ENCODE measurements at regions not wholly inside any gene's neighbourhood (a gene's known extent, or its start where the extent isn't known, plus 50 kb on each side); places are given as distances from the start of the nearest gene placed in this dataset.
"Not testable (repeated sequence)": the region's sequence is repeated elsewhere in the genome, so short reads cannot be mapped to it uniquely, and the experiment has no call there.

GRCh38 chr2:199216253-199216652 is 241.5 kb downstream of the SATB2 start:
- DNase-seq (ENCODE audit: low read depth in 2 of 2), result no peak

- DNase-seq (ENCODE audit: low read depth in 2 of 2), result no peak
These were observed 250.7 kb downstream of the SATB2 start for GRCh38 chr2:199207011-199207410.

DNA sequence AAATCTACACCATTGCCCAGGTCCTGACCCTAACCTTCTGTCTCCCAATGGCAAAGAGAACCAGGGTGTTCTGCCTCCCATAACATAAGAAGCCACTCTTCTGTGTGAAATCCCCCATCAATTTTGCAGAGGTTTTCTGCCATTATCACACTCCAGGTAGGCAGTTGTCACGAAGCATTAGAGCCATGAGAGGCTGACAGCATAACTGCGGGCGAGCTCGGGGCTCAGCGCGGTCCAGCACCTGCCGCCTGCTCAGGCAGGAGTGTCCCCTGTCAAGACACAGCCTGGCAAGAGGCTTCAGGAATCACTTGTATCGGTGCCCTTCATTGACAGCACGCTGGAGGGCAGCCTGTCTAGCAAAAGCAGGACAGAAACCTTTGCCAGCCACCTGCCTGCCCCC is 251.2 kb downstream of the SATB2 start:
- no peak for DNase-seq (ENCODE audit: low read depth in 2 of 2)

- DNase-seq (ENCODE audit: low read depth in 2 of 2), result no peak
These were observed 254.8 kb downstream of the SATB2 start for GRCh38 chr2:199202964-199203363.

GRCh38 chr2:199201539-199201938 is 256.2 kb downstream of the SATB2 start:
- DNase-seq (ENCODE audit: low read depth in 2 of 2), result no peak

GRCh38 chr2:199199797-199200196 is 257.9 kb downstream of the SATB2 start:
- DNase-seq (ENCODE audit: low read depth in 2 of 2), result no peak

- no peak for DNase-seq (ENCODE audit: low read depth in 2 of 2)
These were observed 260.3 kb downstream of the SATB2 start for GRCh38 chr2:199197448-199197847.

DNA sequence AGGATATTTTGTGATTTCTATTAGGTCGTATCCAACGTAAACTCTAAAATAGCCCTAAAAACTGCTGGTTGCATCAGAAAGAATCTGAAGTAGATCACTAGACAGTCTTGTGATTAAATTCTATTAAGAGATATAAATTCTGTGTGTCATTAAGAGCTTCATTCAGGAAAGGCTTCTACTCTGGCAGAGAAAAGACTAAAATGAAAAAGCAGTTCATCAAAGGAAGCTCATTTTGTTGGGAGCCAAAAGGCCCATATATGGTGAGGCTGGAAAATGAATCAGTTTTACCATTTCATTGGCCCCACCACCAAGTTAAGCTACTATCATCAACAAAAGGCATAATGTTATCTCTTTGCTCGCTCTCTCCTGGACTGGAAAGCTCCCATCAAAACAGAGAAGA is 261.1 kb downstream of the SATB2 start:
- no peak for DNase-seq (ENCODE audit: low read depth in 2 of 2)

DNA sequence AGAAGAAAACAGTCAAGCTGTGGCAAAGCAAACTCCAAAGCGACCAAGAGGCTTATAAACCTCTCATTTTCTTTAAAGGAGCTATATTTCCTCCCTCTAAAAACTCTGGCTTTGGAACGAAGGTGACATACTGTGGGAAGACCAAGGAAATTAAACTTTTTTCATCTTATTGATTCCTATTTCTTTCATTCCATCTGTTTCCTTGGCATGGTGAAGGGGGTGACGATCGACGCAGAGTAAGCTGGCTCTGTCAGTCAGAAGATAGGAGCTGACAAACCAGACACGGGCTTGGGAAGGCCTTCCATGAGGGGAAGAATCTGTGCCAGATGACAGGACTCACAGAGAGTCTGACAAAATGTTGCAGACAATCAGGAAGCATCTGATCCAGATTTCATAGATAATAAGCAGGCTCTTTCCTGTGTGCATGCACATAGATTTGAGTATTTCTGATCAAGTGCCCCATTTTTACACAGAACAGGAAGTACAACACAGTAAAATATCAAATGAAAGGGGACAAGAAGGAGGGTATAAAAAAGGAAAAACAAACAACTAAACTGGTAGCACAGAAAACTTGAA is 261.7 kb downstream of the SATB2 start:
- no peak for DNase-seq (ENCODE audit: low read depth in 2 of 2)

DNA sequence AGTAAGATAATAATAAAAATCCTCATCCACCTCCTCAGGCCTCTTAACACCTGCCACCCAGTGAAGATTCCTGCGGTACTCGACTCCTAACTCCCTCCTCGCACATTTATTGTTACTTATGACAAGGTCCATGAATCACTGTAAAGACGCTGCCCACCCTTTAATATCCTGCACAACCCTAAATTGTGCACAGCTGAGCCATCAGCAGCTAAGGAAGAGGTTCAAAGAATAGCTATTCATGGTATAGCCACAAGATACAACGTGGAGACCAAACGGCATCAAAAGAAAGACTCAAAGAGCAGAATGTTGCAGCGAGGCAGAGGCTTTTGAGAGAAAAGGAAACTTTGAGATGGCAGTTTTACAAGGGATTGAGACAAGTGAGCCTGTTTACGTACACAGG is 266.3 kb downstream of the SATB2 start:
- no peak for DNase-seq (ENCODE audit: low read depth in 2 of 2)

DNA sequence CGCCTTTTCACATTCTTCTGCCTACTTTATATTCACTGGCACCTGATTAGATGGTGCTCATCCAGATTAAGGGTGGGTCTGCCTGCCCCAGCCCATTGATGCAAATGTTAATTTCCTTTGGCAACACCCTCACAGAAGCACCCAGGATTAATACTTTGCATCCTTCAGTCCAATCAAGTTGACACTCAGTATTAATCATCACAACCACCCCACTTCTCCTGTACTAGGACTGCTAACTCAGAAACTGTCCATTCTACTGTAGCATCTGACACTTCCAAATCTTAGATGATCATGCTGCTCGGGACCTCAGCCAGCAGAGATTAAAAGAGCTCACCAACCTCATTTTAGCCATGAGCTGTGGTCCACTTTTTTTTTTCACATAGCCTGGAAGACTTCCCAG is 268.5 kb downstream of the SATB2 start:
- no peak for DNase-seq (ENCODE audit: low read depth in 2 of 2)

DNA sequence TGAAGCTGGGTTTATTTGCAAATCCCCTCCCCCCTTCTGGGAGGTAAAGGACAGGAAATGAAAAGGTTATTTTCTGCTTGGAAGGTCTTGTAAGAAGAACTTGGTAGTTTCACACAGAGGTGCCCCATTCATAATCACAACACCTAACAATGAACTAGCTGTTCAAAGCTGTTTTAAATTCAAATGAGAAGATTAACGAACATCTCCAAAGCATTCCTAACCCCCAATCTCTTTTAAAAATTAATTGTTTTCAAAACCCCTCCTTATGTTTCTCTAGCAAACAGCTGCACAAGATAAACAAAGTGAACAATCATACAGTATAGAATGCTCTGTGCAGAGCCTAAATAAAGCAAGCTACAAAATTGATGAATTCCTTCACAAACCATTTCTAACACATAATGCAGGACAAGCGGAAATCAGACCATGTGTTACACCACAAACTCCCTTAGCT is 271.4 kb downstream of the SATB2 start:
- DNase-seq (ENCODE audit: low read depth in 2 of 2), result no peak

DNA sequence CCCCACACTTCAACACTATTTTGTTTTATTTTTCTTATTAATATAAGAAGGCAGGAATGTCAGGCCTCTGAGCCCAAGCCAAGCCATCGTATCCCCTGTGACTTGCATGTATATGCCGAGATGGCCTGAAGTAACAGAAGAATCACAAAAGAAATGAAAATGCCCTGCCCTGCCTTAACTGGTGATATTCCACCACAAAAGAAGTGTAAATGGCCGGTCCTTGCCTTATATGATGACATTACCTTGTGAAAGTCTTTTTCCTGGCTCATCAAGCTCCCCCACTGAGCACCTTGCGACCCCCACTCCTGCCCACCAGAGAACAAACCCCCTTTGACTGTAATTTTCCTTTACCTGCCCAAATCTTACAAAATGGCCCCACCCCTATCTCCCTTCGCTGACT is 272.6 kb downstream of the SATB2 start:
- DNase-seq (ENCODE audit: low read depth in 2 of 2), result not testable (repeated sequence)

DNA sequence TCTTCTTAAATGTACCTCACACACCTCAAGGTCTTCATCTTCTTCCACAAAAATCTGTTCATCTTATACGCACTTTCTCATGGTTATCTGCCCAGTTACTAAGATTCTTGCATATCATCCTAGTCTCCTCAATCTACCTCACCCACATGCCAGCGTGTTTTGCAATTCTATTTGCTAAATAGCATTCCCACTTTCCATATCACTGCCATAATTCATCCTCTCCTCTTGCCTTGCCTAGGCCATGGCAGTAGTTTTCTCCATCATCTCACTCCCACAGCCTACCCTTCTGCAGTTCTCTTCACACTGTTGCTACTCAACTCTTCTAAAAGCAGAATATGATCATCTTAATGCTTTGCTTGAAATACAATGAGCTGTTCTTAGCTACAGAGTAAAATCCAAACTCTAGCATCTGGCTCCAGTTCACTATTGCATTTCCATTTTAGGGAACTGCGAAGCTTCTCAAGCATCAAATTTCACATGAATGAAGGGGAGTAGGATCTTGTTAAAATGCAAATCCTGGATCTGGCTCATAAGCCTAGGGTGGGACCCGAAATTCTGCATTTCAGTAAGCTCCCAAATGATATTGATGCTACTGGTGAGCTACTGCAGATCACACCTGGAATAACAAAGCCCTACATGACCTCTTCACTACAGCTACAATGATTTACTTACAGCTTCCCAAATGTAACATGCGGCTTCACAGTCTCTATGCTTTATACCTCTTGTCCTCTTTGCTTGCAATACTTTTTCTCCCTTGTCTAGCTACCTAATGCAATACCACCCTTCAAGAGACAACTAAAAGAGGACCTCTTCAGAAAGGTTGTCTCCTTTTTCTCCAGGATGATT is 293.9 kb downstream of the SATB2 start:
- DNase-seq (ENCODE audit: low read depth in 2 of 2), result no peak

DNA sequence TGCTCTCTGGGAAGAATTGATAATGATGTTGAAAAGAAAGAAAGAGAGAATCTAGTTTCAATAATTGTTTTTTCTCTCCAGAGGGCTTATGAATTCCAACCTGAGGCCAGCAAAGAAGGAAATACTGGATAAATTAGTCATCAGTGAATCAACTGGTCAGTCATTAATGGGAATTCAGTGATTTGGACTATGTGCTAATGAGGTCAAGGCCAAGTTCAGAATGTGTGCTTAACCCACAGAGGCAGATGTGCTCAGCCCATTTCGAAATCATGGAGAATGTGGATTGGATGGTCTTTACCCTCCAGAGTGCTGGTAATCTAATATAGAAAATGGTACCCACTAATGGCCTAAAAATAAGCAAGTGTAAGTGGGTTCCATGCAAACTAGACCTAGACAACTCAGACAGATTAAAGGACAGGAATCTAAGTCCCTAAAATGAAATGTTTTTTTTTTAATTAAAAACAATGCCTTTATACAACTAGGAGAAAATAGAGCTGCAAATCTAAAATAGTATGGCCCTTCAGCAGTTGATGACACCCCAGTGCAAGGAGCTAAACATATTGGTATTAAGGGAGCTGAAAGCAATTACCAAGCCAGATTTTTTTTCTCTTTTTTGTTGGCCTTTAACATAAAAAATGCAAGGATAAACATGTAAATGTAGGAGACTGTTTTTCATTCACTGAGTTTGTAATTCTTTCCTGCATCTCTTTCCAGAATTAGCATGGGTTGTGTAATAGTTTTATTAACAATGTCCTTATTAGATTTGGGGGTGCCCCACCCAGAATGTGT is 296.9 kb downstream of the SATB2 start:
- DNase-seq (ENCODE audit: low read depth in 2 of 2), result no peak

DNA sequence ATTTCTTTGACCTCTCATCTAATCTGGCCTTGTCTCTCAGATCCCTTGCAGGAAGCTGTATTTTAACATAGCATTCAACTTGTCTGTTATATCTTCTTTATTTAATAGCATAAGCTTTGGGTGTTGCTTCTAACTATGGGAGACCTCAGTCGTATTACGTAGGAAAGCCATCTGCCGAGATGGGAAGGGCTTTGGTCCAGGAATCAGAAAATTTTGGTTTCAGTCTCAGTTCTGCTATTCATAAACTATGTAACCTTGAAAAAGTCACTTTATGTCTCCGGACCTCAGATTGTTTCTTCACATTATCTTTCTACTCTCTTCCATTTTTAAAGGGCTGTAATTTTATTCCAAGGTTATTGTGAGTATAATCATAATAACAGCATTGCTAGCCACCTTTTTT is 297.7 kb downstream of the SATB2 start:
- DNase-seq (ENCODE audit: low read depth in 2 of 2), result no peak

GRCh38 chr2:199148076-199148845 is 309.5 kb downstream of the SATB2 start:
- no peak for DNase-seq (ENCODE audit: low read depth in 2 of 2)

- DNase-seq (ENCODE audit: low read depth in 2 of 2), result no peak
These were observed 310.5 kb downstream of the SATB2 start for GRCh38 chr2:199147216-199147615.

DNA sequence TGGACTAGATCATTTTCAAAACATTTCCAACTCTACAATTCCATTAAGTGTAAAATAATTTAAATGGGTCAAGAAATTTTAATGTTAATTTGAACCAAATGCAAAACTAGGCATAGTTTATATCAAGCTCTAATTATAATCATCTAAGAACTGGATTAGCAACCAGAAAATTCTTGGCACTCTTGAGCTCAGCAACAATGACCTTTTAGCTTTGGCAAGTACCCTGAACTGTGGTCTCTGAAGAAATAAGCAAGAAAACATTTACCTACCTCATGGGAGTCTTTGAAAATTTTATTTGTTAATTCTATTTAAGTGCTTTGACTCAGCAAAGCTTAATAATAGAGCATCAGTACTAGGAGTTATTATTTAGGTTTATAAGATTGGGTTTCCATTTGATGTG is 313.2 kb downstream of the SATB2 start:
- no peak for DNase-seq (ENCODE audit: low read depth in 2 of 2)

- DNase-seq (ENCODE audit: low read depth in 2 of 2), result no peak
These were observed 313.7 kb downstream of the SATB2 start for GRCh38 chr2:199144036-199144435.

GRCh38 chr2:199136681-199137080 is 321.1 kb downstream of the SATB2 start:
- no peak for DNase-seq (ENCODE audit: low read depth in 2 of 2)

- DNase-seq (ENCODE audit: low read depth in 2 of 2), result no peak
These were observed 321.5 kb downstream of the SATB2 start for GRCh38 chr2:199136242-199136641.
